GM19438 (cell line): ENCODE measurements at regions not wholly inside any gene's neighbourhood (a gene's known extent, or its start where the extent isn't known, plus 50 kb on each side); places are given as distances from the start of the nearest gene placed in this dataset.

Source experiments
- ATAC-seq: cut with Tn5 transposase; IDR thresholded peaks from one replicate; pipeline ENCODE4 v1.9.1; 2021; ENCODE audit warnings: low read depth; ENCODE audit not compliant: unreplicated experiment

DNA sequence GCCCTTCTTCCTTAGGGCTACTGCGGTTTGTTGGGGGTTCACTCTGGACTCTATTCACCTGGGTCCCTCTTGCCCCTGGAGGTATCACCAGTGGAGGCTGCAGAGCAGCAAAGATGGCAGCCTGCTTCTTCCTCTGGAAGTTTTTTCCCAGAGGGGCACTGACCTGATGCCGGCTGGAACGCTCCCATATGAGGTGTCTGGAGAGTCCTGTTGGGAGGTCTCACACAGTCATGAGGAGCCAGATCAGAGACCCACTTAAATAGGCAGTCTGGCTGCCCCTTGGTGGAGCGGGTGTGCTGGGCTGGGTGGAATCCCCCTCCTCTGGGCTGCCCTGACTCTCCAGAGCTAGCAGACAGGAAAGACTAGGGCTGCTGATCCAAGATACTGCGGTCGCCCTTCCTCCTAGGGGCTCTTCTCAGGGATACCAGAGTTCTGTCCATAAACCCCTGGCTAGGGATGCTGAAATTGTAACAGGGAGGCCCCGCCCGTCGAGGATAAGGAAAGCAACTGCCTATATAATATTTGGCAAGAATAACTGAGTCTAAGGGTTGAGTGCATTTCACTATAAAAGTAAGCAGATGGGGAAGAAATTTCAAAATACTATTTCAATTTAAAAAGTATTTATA, 140.7 kb downstream of the NOL4 start:
- no peak for ATAC-seq

DNA sequence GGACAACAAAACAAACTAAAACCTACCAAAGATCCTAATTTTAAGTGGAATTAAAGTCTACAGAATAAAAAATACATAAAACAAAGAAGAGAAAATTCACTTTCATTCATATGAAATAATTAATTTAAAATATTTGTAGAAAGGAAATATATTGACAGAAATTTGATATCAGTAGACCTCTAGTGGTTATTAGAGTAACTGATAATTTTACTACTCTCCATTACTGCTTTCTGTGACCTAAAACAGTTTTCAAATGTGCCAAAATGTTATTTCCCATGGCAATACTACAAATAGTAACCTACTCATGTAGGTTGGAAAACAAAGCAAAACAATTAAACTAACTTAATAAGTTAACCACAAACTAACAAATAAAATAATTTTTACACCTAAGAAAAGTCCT, 147.1 kb downstream of the NOL4 start:
- no peak for ATAC-seq

DNA sequence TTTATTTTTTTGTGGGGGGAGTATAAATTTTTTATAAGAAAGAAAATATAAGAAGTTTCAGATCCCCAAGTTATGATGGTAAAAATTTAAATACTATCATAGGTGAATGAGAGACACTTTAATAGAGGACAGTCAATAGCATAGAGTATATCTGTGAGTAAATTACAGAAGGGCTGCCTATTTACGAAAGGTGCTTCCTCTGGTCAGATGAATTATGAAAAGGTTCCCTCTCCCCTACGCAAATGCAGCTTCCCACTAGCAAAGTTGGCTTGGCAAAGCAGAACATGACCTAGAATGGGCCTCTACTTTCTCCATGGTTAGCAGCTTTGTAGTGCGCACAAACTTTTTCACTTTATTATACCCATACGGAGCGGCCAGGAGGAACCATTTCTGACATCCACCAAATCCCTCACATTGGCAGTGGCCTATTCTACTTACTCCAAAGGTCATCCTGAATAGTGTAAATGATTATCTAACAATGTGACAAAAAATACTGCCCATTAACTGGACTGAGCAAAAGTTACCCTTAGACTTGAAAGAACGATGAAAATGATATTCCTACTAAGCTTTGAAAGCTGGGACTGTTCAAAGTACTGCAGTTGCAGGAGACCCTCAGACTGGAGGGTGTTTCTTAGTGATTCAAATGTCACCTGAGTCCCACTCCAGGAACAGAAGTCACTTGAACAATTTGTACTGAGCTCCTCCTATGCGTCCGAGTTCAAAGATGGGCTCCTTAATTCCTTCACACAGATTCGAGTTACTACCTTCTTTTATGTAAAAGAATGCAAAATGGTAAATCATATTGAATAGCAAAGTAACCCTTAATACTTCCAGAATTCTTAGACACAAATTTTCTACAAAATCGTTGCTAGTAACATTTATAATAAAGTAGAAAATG, 148.5 kb downstream of the NOL4 start:
- ATAC-seq, result no peak

DNA sequence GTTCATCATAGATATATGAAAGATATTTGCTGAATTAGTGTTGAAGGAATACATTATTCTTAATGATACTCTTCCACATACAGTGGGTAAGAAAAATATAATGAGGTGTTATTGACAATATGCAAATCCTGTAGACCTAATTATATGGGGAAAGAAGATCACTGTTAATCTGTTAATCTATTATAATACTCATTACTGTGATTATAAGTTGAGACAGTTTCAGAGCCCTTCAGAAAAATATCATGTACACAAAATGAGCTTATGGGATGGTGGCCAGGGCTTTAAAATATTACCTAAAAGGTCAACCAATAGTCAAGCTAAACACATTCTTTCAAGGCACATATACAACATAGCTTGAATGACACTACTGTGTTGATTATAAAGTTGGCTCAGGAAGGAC, 163.5 kb downstream of the NOL4 start:
- ATAC-seq, result no peak

DNA sequence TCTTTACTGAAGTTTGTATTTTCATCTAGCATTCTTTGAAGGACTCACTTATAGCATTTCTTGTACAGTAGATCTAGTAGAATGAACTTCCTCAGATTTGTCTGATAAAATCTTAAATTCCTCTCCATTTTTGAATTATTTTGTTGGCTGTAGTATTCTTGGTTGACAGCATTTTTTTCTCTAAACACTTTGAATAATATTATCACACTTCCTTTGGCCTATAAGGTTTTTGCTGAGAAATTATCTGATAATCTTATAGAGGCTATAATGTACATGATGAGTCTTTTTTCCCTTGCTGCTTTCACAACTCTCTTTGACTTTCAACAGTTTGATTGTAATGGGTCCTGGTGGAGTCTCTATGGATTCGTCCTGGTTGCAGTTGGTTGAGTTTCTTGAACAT, 169.5 kb downstream of the NOL4 start:
- ATAC-seq, result no peak

DNA sequence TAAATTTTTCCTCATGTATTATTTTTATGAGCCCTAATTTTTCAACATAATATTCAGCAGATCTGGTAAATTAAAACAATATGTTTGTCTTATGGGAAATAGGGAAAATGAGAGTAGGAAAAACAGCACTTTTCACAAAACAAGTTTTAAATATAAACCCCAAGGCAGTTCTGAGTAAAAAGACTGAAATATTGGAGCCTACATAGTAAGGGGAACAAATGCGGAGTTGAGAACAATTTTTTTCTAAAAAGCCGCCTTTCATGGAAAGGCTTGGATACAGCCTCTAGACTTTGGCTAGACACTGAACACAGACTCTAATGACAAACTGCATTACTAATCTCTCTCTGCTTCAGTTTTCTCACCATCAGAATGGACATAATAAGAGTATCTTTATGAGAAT, 174.1 kb downstream of the NOL4 start:
- no peak for ATAC-seq

DNA sequence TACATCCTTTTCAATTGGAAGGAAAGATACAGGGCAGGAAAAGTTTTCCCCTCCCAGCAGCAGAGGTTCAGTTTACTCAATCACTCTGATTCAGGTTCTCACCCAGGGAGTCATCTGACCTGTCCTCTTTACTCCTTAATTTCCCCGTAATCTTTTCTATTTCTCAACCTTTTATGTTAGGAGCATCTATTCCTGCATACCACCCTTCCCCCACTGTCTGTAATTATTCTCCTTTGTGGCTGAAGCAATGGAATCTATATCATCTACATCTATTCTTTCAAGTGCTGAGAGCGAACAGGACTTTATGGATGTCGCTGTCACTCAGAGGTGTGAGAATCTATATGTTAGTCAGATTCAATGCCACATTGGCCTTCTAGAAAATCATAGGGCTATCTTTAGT, 175.2 kb downstream of the NOL4 start:
- ATAC-seq, result no peak

DNA sequence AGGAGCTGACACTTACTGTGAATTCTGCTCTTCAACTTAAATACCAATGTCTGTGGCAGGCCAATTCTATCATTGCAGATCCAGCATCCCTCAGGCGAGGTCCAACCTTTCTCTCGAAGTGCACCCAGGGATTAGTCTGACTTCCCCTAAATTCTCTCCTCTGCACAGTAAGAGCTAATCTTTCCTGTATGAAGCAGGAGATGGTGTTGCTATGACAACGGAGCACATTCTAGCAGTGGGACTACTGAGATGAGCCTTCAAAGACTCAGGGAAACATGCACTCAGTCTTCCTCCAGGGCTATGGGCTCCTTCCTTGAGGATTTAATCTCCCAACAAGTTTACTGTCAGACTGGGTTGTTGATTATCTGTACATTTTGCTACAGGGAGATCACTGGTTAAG, 176.3 kb downstream of the NOL4 start:
- ATAC-seq, result no peak

DNA sequence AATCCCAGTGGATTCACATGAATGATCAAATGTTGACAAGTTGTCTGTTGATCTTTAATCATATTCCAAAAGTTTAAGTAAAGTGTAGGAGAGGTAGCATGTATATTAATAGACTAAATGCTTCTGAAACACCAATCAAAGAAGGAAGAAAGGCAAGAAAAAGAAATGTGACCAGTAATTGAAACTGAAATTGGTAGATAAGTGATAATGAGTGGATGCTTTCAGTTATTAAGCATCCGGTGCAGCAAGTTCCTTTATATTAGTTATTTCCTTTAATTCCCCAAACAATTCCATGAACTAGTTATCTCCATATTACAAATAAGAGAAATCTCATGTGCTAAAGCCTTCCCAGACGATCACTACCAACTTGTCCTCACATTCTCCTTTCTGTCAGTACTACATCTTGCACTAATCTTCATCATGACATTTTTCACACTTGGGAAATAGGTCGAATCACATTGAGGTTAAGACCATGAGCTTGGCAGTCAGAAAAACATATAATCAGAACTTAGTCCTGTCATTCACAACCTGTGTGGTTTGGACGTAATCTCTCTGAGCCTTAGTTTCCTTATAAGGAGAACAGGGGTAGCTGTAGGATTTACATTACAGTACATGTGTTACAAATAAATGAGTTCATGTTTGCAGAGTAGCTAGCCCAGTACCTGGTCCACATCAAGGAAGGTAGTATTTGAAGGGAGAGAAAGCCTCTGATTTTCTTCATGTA, 182.1 kb downstream of the NOL4 start:
- ATAC-seq, result no peak

DNA sequence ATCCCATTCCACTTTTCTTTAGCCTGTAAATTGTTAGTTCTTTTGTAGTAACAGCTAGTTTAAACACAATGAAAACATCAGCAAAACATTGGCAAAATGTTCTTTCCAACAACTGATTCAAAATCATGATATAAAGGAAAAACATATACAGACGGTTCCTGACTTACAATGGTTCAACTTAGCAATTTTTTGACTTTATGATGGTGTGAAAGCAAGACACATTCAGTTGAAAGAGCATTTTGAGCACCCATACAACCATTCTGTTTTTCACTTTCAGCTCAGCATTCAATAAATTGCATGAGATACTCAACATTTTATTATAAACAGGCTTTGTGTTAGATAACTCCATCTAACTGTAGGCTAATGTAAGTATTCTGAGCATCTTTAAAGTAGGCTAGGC, 185.1 kb downstream of the NOL4 start:
- no peak for ATAC-seq

DNA sequence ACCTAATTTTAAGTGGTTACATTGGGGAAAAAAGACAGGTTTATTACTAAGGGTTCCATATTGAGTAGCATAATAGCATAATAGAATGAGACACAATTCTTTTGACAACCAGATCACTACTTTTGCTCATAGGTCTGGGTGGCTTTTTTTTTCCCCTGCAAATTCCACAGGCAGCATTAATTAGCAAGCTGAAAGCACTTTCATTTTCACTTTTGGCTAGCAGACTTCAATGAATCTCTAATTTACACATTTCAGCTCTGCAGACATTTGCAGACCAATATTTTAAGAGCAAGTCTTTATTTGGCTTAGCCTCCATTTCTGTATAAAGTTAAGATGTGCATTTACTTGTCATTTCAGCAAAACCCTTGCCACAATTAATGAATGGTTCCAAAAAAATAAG, 185.5 kb downstream of the NOL4 start:
- ATAC-seq, result no peak

DNA sequence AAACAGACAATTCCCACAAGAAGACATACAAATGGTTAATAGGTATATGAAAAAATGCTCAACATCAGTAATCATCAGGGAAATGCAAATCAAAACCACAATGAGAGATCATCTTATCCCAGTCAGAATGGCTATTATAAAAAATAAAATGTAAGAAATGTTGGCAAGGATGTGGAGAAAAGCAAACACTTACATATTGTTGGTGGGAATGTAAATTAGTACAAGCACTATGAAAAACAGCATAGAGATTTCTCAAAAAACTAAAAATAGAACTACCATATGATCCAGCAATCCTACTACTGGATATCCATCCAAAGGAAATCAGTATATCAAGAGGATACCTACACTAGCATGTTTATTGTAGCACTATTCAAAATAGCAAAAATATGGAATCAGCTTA, 186.6 kb downstream of the NOL4 start:
- ATAC-seq, result no peak

DNA sequence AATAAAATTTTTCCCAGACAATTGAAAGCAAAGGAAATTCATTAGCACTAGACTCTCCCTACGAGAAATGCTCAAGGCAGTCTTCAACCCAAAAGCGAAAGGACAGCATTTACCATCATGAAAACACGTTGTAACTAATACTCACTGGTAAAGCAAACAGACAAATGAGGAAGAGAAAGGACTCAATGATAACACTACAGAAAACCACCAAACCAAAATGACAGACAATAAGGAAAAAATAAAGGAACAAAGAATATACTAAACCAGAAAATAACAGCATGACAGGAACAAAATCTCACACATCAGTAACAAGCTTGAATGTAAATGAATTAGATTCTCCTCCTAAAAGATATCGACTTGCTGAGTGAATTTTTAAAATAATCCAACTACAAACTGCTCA, 190.7 kb downstream of the NOL4 start:
- no peak for ATAC-seq

DNA sequence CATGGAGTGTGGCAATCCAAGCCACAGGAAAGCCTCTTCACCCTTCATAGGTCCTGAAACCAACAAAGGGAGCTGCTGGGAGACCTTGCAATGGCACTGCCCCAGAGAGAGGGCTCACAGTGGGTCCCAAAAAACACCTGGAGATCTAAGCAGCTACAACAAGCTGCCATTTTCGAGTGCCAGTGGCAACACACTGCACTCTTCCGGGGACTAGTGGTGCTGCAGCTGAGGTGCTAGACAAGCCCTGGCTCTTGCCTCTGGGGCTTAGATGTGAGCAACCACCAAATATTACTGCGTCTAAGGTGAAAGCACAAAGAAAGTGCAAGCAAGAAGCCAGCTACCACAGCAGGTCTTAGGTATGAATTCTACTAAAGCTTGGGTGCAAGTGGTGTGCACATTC, 192.9 kb downstream of the NOL4 start:
- ATAC-seq, result no peak

DNA sequence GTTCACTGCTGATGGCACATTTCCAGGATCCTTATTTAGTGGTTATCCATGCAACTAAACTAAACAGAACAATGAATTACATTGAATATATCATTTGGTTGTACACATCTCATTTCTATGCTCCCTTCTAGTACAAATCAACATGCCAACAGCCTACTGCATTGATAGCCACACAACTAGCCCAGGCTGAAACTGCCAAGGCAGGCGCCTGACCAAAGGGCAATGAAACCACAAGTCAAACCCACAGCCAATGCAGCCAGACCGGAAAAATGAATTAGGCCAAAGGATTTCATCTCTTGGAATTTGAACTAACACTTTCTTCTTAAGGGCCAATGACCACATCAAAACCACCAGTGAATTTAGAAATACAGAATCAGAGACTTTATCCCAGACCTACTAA, 196.4 kb downstream of the NOL4 start:
- no peak for ATAC-seq

DNA sequence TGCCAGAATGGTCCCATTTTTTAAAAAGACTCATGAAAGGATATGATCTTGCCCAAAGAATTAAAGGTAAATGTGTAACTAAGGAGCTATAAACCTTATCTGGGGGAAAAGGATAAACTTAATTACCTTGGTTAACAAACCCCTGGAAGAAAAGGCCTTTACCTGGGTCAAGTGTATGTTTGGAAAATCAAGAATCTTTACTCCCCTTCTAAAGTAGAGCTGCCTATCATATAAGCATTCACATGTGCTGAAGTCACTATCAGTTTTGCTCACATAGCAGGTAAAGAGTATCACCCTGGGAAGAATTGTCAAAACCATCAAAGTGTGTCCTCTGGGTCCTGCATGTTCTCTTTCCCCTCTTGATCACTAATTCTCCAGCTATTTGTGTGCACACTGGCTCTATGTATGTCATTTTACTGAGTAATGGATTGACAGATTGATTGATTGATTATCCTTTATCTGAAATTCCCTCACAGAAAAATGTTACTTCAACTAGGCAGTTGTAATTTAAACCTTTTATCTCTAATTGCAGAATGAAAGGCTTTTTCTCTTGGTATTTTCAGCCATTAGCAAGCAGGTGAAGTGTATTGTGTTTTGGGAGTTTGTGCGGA, 199.4 kb downstream of the NOL4 start:
- no peak for ATAC-seq

DNA sequence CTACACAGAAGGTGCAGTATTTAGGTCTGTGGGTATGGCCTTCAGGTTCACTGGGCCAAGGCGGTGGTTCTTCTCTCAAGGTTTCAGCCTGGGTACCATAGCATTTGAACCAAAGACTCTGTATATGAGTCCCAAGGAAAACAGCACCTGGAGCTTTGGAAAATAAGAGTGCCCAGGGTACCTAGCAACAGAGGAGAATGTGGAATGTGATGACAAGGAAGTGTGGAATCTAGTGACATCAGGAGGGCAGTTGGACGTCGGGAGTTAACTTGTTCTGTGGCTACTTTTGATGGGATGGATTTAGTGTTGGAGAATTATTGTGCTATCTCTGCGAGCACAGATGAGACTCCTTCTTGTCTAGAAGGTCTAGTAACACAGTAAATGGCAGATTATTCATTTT, 201.2 kb downstream of the NOL4 start:
- ATAC-seq, result no peak

DNA sequence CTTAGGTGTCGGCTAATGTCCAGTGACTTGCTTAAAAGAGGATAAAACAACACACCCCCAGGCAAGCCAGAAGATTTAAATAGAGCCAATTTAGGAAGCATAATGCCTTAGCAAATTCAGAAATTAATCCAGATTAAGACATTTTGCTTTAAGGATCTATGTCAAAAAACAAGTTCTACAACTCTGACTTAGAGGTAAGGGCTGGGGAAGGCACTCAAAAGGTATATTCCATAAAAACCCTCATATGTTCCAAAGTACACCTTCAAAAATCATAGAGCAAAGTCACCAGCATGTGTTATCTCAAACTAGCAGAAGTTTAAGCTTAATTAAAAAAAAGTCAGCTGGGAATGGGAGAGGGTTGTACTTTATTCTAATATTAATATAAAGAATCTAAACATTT, 206.4 kb downstream of the NOL4 start:
- ATAC-seq, result no peak

DNA sequence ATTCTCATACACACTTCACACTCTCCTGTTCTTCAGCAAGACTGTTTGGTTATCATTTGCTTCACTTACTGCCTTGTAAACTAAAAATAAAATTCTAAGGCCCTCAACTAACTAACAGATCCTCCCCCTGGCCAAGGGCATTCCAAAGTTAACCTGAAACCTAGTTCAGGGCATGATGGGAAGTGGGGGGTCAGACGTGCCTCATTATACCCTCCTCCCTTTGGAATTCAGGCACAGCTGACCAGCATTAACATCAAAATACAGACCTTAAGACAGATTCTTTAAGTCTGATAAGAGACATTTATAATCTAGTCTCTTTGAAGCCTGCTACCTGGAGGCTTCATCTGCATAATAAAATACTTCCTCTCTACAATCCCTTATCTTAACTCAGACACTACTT, 221.0 kb downstream of the NOL4 start:
- no peak for ATAC-seq

DNA sequence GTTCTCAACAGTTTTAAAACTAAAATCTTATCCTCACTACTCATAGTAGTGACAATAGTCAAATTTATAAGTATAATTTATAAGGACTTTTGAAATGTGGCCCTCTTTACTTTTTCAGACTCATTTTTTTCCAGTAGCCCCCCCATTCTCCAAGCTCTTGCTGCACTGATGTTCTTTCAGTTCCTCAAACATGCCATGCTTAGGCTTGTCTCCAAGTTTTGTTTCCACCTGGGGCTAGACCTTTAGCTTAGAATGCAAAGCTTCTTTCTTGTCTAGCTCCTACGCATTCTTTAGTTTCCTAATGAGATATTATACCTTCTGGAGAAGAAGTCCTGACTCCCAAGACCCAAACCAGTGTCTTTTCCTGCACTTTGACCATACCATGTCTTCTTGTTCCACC, 222.6 kb downstream of the NOL4 start:
- no peak for ATAC-seq

DNA sequence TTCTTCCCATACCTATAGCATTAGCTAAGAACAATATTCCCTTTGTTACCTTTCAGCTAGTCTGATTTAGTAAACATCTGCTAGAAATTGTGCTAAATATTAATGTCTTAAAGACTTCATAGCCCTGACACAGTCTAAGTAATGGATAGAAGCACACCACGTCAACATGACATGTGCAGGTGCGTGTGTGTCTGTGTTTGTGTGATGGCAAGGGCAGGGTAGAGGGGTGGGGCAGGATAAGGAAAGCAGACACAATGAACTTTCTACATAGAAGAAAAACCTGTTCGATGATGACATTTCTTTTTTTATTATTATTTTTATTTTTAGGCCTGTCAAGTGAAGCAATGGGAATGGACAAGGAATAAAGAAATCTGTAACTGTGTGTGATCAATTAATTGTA, 223.3 kb downstream of the NOL4 start:
- no peak for ATAC-seq
